HG03457 (cell line): ENCODE measurements at regions not wholly inside any gene's neighbourhood (a gene's known extent, or its start where the extent isn't known, plus 50 kb on each side); places are given as distances from the start of the nearest gene placed in this dataset.

Experiments
- ATAC-seq: cut with Tn5 transposase; IDR thresholded peaks from one replicate; pipeline ENCODE4 v1.9.1; 2021; ENCODE audit warnings: moderate number of reproducible peaks; ENCODE audit not compliant: unreplicated experiment

GRCh38 chr18:23341983-23342382, 111.1 kb upstream of the RIOK3 start:
- no peak for ATAC-seq

GRCh38 chr18:23342506-23342905, 110.6 kb upstream of the RIOK3 start:
- ATAC-seq, result no peak

DNA sequence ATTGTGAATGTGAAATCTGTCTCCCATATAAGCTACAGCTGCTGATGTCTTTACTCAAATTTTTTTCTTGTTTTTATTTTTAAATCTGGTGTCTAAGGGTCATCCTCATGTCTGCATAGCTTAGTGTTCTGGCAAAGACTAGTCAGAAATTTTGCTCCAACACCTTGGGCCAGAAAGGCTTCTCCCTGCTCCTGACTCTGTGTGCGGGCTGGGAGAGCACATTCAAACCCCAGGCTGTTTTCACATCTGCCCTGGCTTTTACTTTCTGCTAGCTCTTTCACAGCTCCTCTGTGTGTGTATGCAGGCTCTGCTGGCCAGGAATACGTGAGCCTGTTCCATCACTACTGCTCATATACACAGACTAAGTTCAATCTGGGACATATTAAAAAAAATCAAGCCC, 102.9 kb upstream of the RIOK3 start:
- no peak for ATAC-seq

- no peak for ATAC-seq
These were observed 101.6 kb upstream of the RIOK3 start for GRCh38 chr18:23351521-23351920.

DNA sequence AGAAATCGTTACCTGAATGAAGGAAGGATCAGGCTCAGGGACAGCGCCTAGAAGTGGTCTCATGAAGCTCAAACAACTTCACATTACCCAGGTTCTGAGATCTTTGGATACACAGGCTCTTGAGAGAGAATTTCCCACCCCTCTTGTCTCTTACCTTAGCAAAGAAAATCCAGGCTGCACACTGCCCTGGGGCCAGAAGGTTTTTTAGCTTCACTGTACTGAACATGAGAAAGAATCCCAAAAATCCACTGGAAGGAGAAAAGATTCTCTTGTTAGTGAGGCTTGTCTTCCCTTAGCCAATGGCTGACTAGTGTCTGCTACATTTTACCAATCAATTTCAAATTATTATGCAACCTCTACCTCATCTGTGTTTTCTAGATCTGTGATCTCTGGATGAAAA, 101.0 kb upstream of the RIOK3 start:
- ATAC-seq, result no peak

DNA sequence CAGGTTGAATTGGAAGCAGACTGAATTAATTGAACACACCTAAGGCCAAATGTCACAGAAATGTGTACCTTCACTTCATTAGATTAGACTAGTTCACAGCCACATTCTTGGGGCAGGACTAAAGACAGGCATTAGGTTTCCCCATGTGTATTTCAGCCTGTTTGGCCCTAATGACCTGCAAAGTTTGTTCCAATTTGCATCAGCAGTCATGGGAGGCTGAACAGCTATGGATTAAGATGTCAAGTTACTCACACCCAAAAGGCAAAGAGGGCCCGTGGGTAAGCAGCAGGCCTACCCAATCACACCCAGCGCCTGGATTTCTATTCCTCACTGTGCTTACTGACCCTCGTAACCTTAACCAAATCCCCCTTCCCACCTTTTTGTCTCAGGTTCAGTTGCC, 99.6 kb upstream of the RIOK3 start:
- ATAC-seq, result no peak

GRCh38 chr18:23354625-23355024, 98.5 kb upstream of the RIOK3 start:
- no peak for ATAC-seq

- ATAC-seq, result no peak
These were observed 97.9 kb upstream of the RIOK3 start for GRCh38 chr18:23355206-23355605.

GRCh38 chr18:23356424-23356823, 96.7 kb upstream of the RIOK3 start:
- ATAC-seq, result no peak

DNA sequence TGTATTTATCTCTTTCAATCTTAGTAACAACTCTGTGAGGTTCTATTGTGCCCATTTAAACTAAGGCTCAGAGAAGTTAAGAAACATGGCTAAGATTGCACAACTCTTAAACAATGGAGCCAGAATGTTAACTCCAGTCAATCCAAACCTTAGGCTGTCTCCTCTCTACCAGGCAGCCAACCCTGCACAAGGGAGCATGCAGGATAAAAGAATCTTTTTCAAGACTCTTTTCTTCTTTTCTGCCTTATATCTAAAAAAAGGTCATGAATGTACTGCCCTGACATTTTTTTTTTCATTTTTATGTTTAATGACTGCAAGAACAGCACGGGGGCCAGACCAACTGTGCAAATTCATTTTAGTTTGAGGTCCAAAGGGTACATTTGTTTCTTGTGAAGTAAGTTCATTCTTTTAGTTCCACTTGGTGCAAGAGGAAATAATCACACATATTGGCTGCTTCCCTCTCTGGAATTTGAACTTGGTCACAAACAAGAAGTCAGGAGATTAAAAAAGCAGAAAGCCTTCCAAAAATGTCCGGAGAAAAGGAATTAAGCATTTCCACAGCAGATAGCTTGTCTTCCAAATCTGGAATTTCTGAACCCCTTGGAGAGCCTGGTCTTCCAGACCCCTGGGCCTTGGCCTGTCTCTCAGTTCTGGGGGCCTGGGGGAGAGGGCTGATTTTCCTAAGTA, 96.0 kb upstream of the RIOK3 start:
- no peak for ATAC-seq

GRCh38 chr18:23357996-23358594, 95.0 kb upstream of the RIOK3 start:
- ATAC-seq, result no peak

DNA sequence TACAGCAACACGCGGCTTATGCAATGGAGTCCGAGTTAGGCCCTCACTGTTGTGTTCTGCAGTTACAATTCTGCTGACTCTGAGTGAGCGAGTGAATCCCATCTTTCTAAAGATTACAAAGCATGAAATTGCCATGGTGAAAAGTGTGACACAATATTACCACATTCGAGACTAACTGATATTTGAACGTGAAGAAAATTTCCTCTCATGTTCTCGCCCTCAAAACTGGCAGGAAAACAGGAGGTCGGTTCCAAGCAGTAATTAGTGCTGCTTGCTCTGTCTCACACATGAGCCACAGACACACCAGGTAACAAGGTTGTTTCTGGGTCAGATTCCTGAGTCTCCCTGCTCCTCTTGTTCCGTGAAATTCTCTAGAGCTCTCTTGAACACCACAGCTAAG, 93.7 kb upstream of the RIOK3 start:
- ATAC-seq, result no peak

GRCh38 chr18:23363865-23364570, 89.1 kb upstream of the RIOK3 start:
- ATAC-seq, result no peak

DNA sequence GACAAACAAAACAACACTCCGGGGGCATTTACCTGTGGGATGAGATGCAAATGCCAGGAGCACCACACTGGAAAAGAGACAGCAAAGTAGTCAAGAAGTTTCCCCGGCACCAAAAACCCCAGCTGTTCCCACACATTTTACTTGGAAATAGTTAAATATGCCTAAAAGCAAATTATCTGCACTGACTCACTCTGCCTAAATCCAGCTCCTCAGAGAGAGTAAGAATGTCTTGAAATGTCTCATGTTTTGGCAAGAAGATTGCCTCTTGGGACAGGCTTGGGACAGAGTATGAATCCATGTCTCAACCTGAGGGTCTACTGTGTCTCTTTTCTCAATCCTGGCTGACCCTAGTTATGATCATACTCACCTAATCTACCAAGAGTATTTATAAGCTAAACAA, 87.5 kb upstream of the RIOK3 start:
- no peak for ATAC-seq

GRCh38 chr18:23369266-23369665, 83.8 kb upstream of the RIOK3 start:
- ATAC-seq, result no peak

GRCh38 chr18:23373570-23373969, 79.5 kb upstream of the RIOK3 start:
- ATAC-seq, result no peak

DNA sequence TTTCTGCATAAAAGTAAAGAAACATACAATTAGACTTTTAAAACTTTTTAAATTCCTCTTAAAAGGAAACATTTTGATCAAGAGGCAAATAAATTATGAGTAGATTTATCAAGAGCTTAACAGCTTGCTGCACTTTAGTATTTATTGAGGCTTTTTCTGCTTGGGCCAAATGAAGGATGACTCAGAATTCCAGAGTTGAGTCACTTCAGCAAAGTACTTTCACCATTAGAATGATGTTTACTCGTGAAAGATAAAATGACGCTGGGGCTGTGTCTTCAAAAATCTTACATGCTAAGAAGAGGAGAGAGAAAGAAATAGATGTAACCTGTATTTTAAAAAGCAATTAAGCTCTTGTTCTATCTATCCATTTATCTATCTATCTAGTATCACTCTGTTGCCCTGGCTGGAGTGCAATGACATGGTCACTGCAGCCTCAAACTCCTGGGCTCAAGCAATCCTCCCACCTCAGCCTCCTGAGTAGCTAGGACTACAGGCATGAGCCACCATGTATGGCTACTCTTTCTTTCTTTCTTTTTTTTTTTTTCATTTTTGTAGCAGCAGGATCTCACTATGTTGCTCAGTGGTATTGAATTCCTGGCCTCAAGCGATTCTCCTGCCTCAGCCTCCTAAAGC, 75.3 kb upstream of the RIOK3 start:
- ATAC-seq, result no peak

GRCh38 chr18:23378302-23378686, 74.8 kb upstream of the RIOK3 start:
- no peak for ATAC-seq

- ATAC-seq, result no peak
These were observed 73.0 kb upstream of the RIOK3 start for GRCh38 chr18:23380001-23380550.

- no peak for ATAC-seq
These were observed 72.3 kb upstream of the RIOK3 start for GRCh38 chr18:23380817-23381216.

DNA sequence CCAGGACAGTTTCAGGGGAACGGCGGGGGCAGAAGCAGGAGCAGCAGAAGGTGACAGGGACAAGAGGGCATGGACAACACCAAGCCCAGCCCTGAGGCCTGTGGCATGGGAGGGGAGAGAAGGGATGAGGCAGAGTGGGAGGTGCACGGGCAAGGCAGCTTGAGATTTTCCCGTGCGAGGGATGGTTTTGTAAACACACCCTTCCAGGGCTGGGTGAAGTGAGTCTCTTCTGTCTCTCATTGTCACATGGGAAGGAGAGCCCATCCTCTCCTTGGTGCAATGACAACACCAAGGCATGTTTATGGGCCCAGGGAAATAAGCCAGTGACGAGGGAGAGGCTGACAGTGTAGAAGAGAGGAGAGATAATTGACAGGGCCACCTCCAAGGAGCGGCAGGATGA, 69.6 kb upstream of the RIOK3 start:
- ATAC-seq, result no peak
